GM12892 (cell line): ENCODE measurements at regions not wholly inside any gene's neighbourhood (a gene's known extent, or its start where the extent isn't known, plus 50 kb on each side); places are given as distances from the start of the nearest gene placed in this dataset.

Experiments used
- POLR2A ChIP-seq: IDR thresholded peaks from 2 replicates; pipeline ENCODE4 v1.6.1; 2011; ENCODE audit warnings: low read depth, low read length, control low read depth
- POLR2AphosphoS5 ChIP-seq: IDR thresholded peaks from 2 replicates; pipeline ENCODE4 v1.6.1; 2011; ENCODE audit warnings: low read depth, low read length, control low read depth
- TAF1 ChIP-seq: IDR thresholded peaks from 2 replicates; pipeline ENCODE4 v1.6.1; 2011; ENCODE audit warnings: low read depth, mild to moderate bottlenecking, control low read depth, low read length, borderline replicate concordance

DNA sequence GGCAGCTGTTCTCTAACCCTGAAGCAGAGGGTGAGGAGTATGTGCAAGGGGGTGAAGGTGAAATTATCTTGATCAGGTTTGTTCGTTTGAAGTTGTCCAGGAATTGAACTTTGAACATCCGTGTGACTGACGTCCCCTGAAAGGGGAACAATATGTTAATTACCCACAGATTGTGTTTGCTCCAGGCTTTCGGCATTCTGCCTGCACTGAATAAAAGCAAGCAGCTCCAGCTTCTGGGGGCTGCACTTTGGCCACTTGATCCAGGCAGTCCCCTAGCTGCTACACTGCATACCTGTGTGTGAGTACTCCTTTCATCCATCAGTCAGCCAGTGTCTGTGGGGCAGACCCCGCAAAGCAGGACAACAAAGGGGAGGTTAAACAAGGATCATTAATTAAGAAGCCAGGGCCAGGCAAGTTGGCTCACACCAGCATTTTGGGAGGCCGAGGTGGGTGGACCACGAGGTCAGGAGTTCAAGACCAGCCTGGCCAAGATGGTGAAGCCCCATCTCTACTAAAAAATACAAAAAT, 104.8 kb upstream of the BTN3A2 start:
- no peak for TF ChIP-seq POLR2A
- no peak for TF ChIP-seq POLR2AphosphoS5
- no peak for TF ChIP-seq TAF1
